Endodermal cell (in vitro differentiated cells): ENCODE measurements at regions not wholly inside any gene's neighbourhood (a gene's known extent, or its start where the extent isn't known, plus 50 kb on each side); places are given as distances from the start of the nearest gene placed in this dataset.

Experiments used
- DNase-seq: peaks from one replicate; pipeline ENCODE4 v3.0.0-alpha.2; 2017
- H3K27ac ChIP-seq: 2 replicates; pipeline ENCODE4 v1.5.1; 2013; ENCODE audit warnings: mild to moderate bottlenecking, low read depth, low read length, moderate library complexity
- H3K27me3 ChIP-seq: 2 replicates; pipeline ENCODE4 v1.6.1; 2013; ENCODE audit warnings: mild to moderate bottlenecking, low read length, moderate library complexity; ENCODE audit not compliant: insufficient read depth, control insufficient read depth, poor library complexity, severe bottlenecking
- H3K36me3 ChIP-seq: 2 replicates; pipeline ENCODE4 v1.7.0; 2013; ENCODE audit warnings: mild to moderate bottlenecking, low read length, moderate library complexity; ENCODE audit not compliant: control insufficient read depth, insufficient read depth
- H3K4me1 ChIP-seq: one replicate; pipeline ENCODE4 v1.7.0; 2013; ENCODE audit warnings: low read length; ENCODE audit not compliant: control insufficient read depth, insufficient read depth
- H3K4me3 ChIP-seq: 2 replicates; pipeline ENCODE4 v1.5.1; 2013; ENCODE audit warnings: mild to moderate bottlenecking, low read length, moderate library complexity
- H3K9ac ChIP-seq: 2 replicates; pipeline ENCODE4 v1.6.1; 2013; ENCODE audit warnings: mild to moderate bottlenecking, low read length, moderate library complexity; ENCODE audit not compliant: poor library complexity, severe bottlenecking; ENCODE audit errors: extremely low read depth
- H3K9me3 ChIP-seq: 2 replicates; pipeline ENCODE4 v1.6.1; 2013; ENCODE audit warnings: mild to moderate bottlenecking, low read length, moderate library complexity; ENCODE audit not compliant: control insufficient read depth
- H3K27ac Mint-ChIP-seq: 2 replicates; pipeline ENCODE4 v1.8.0; 2020; ENCODE audit warnings: mixed read lengths
- H3K27me3 Mint-ChIP-seq: 2 replicates; pipeline ENCODE4 v1.8.0; 2021; ENCODE audit warnings: mild to moderate bottlenecking, mixed read lengths; ENCODE audit not compliant: insufficient read depth
- H3K36me3 Mint-ChIP-seq: 2 replicates; pipeline ENCODE4 v1.8.0; 2020; ENCODE audit warnings: low read depth, mixed read lengths
- H3K4me1 Mint-ChIP-seq: 2 replicates; pipeline ENCODE4 v1.8.0; 2020; ENCODE audit warnings: mixed read lengths
- H3K4me3 Mint-ChIP-seq: 2 replicates; pipeline ENCODE4 v1.8.0; 2020; ENCODE audit warnings: mild to moderate bottlenecking, moderate library complexity, mixed read lengths
- H3K9me3 Mint-ChIP-seq: 2 replicates; pipeline ENCODE4 v1.8.0; 2020; ENCODE audit warnings: mild to moderate bottlenecking, mixed read lengths
- CTCF ChIP-seq: fragments of 200-600 bp; sonication (generic); conservative IDR thresholded peaks from 2 replicates; pipeline ENCODE4 v1.5.0; 2021; ENCODE audit warnings: antibody characterized with exemption, mild to moderate bottlenecking
- WGBS, 2 experiments: methylation state at CpG; one replicate each; pipeline versions ENCODE4 v1.1.5 to v1.1.7; 2013; ENCODE audit warnings: missing lambda C conversion rate in 2 of 2, mixed read lengths in 1 of 2; ENCODE audit not compliant: insufficient coverage in 1 of 2, insufficient read length in 1 of 2; 5-methylcytosine and 5-hydroxymethylcytosine counted together

GRCh38 chr1:70915258-70916033 lies 132.2 kb downstream of the PTGER3 start:
- no peaks in the 10 kb centered on the region for H3K36me3 Mint-ChIP-seq
- 79 to 87% methylated on average over 2 of the region's 2 CpGs for WGBS, 2 experiments
- Histone ChIP-seq H3K4me3 (no peak overlapping the region), H3K9ac (no peak overlapping the region), H3K9me3 (peaks cover 5% of the 10 kb centered on the region), H3K4me1 (no peaks in the 10 kb centered on the region), H3K27ac (no peak overlapping the region), H3K36me3 (no peaks in the 10 kb centered on the region), H3K27me3 (no peaks in the 10 kb centered on the region)
- H3K4me3 Mint-ChIP-seq, result no peak overlapping the region
- no peak for TF ChIP-seq CTCF
- no peak for DNase-seq
- peaks cover 3% of the 10 kb centered on the region for H3K9me3 Mint-ChIP-seq
- no peaks in the 10 kb centered on the region for H3K27me3 Mint-ChIP-seq
- no peaks in the 10 kb centered on the region for H3K4me1 Mint-ChIP-seq
- H3K27ac Mint-ChIP-seq, result no peak overlapping the region

GRCh38 chr1:70916034-70916427 lies 131.6 kb downstream of the PTGER3 start:
- Histone ChIP-seq H3K27ac (no peak overlapping the region), H3K27me3 (no peaks in the 10 kb centered on the region), H3K4me3 (no peak overlapping the region), H3K4me1 (no peaks in the 10 kb centered on the region), H3K9me3 (peaks cover 11% of the 10 kb centered on the region), H3K9ac (no peak overlapping the region), H3K36me3 (no peaks in the 10 kb centered on the region)
- no peaks in the 10 kb centered on the region for H3K4me1 Mint-ChIP-seq
- no peak for DNase-seq
- 75% methylated on average over 2 of the region's 2 CpGs; no CpG with 5 or more reads in 1 of the 2 experiments for WGBS, 2 experiments
- no peak overlapping the region for H3K4me3 Mint-ChIP-seq
- no peak overlapping the region for H3K27ac Mint-ChIP-seq
- H3K9me3 Mint-ChIP-seq, result peaks cover 9% of the 10 kb centered on the region
- no peaks in the 10 kb centered on the region for H3K36me3 Mint-ChIP-seq
- no peak for TF ChIP-seq CTCF
- no peaks in the 10 kb centered on the region for H3K27me3 Mint-ChIP-seq

- TF ChIP-seq CTCF, result no peak
Observed at GRCh38 chr1:70919706-70920323, 127.8 kb downstream of the PTGER3 start.

More at GRCh38 chr1:70919706-70920323, 127.8 kb downstream of the PTGER3 start:
- H3K4me3 Mint-ChIP-seq, result no peak overlapping the region
- no peak for DNase-seq
- H3K4me1 ChIP-seq, result no peaks in the 10 kb centered on the region
- WGBS, 2 experiments, result 95 to 100% methylated on average over 1 of the region's 1 CpG
- H3K4me3 ChIP-seq, result no peak overlapping the region
- H3K27me3 Mint-ChIP-seq, result no peaks in the 10 kb centered on the region
- H3K27ac Mint-ChIP-seq, result no peak overlapping the region
- no peaks in the 10 kb centered on the region for H3K4me1 Mint-ChIP-seq
- H3K9me3 Mint-ChIP-seq, result peaks cover 41% of the 10 kb centered on the region
- no peaks in the 10 kb centered on the region for H3K36me3 Mint-ChIP-seq
- no peak overlapping the region for H3K27ac ChIP-seq
- peaks cover 42% of the 10 kb centered on the region for H3K9me3 ChIP-seq
- H3K27me3 ChIP-seq, result no peaks in the 10 kb centered on the region
- no peak overlapping the region for H3K9ac ChIP-seq
- no peaks in the 10 kb centered on the region for H3K36me3 ChIP-seq
